ENCODE measurements at regions not wholly inside any gene's neighbourhood (a gene's known extent, or its start where the extent isn't known, plus 50 kb on each side); places are given as distances from the start of the nearest gene placed in this dataset.

- Histone ChIP-seq H3K27ac (no peak overlapping the region), H3K27me3 (no peaks in the 10 kb centered on the region), H3K4me1 (no peaks in the 10 kb centered on the region), H3K4me3 (no peak overlapping the region), H3K36me3 (no peaks in the 10 kb centered on the region), H3K9me3 (no peaks in the 10 kb centered on the region)
- DNase-seq, result no peak
- TF ChIP-seq CTCF (IDR thresholded peaks at IDR 0.05) (no peak), POLR2A (IDR thresholded peaks at IDR 0.05) (no peak)
Measured at GRCh38 chr14:59098377-59098776, 90.1 kb upstream of the DAAM1 start.

DNA sequence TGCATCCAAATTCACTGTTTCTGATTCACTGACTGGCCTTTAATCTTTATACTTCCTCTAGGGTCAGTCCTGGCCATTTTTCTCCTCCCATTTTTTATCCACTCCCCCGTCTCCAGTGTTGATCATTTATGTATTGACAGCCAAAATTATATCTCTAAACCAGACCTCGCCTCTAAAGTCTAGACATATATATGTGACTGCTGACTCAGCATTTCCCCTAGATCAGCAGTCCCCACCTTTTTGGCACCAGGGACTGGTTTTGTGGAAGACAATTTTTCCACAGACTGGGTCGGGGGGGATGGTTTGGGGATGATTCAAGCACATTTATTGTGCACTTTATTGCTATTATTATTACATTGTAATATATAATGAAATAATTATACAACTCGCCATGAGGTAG lies 88.3 kb upstream of the DAAM1 start:
- Histone ChIP-seq H3K27me3 (no peaks in the 10 kb centered on the region), H3K4me1 (no peaks in the 10 kb centered on the region), H3K4me3 (no peak overlapping the region), H3K9me3 (no peaks in the 10 kb centered on the region), H3K27ac (no peak overlapping the region), H3K36me3 (no peaks in the 10 kb centered on the region)
- no peak for DNase-seq
- TF ChIP-seq CTCF (IDR thresholded peaks at IDR 0.05), result no peak
- TF ChIP-seq POLR2A (IDR thresholded peaks at IDR 0.05), result no peak

DNA sequence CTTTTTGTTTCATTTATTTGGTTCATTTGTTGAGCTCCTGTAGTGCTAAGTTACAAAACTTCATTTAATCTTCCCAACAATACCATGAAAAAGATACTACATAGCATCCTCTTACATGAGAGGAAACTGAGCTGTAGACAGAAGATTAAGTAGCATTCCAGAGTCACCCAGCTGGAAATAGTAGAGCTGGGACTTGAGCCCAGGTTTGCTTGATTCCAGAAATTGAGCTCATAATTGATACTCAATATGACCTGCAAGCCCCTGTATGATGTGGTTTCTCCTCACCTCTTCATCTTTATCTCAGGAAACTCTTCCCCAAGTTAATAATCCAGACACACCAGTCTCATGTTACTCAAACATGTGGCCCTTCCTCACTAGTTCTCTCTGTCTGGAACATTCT lies 87.0 kb upstream of the DAAM1 start:
- Histone ChIP-seq H3K27me3 (no peaks in the 10 kb centered on the region), H3K4me3 (no peak overlapping the region), H3K27ac (no peak overlapping the region), H3K9me3 (no peaks in the 10 kb centered on the region), H3K36me3 (no peaks in the 10 kb centered on the region), H3K4me1 (no peaks in the 10 kb centered on the region)
- TF ChIP-seq CTCF (IDR thresholded peaks at IDR 0.05), result no peak
- TF ChIP-seq POLR2A (IDR thresholded peaks at IDR 0.05), result no peak
- no peak for DNase-seq

DNA sequence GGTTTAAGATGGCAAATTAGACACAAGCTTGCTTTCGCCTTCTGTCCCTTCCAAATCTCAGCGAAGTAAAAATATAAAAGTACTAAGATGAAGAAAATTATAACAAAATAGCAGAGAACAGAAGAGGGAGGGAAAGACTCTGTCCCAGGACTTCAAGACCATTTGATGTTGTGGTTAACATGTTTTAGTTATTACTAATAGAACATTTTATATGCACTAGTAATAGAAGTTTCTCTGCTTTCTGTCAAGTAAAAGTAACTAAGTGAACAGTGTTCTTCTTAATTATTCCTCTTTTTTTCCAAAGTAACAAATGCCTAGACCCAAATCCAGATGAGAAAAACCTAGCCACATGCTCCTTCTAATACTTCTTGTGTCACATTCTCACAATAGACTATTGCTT lies 85.1 kb upstream of the DAAM1 start:
- DNase-seq, result no peak
- H3K27me3 ChIP-seq, result no peaks in the 10 kb centered on the region
- TF ChIP-seq CTCF (IDR thresholded peaks at IDR 0.05) (no peak), POLR2A (IDR thresholded peaks at IDR 0.05) (no peak)
- H3K27ac ChIP-seq, result no peak overlapping the region
- no peak overlapping the region for H3K4me3 ChIP-seq
- H3K4me1 ChIP-seq, result no peaks in the 10 kb centered on the region
- no peaks in the 10 kb centered on the region for H3K9me3 ChIP-seq
- no peaks in the 10 kb centered on the region for H3K36me3 ChIP-seq

DNA sequence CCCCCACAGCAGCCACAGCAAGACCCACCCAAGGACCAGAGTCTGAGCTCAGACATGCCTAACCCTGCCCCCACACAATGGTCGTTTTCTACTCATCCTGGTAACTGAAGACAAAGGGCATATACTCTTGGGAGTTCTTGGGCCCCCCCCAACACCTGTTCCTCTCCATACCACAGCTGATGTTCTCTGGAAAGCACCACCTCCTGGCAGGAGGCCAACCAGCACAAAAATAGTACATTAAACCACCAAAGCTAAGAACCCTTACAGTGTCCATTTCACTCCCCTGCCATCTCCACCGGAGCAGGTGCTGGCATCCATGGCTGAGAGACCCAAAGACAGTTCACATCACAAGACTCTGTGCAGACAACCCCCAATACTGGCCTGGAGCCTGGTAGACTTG lies 80.6 kb upstream of the DAAM1 start:
- TF ChIP-seq POLR2A (IDR thresholded peaks at IDR 0.05) (no peak), CTCF (IDR thresholded peaks at IDR 0.05) (no peak)
- no peaks in the 10 kb centered on the region for H3K4me1 ChIP-seq
- H3K9me3 ChIP-seq, result no peaks in the 10 kb centered on the region
- no peaks in the 10 kb centered on the region for H3K36me3 ChIP-seq
- no peak overlapping the region for H3K4me3 ChIP-seq
- no peak overlapping the region for H3K27ac ChIP-seq
- H3K27me3 ChIP-seq, result no peaks in the 10 kb centered on the region
- DNase-seq, result peak in 2 of 3 donors; percentile 61 to 62

DNA sequence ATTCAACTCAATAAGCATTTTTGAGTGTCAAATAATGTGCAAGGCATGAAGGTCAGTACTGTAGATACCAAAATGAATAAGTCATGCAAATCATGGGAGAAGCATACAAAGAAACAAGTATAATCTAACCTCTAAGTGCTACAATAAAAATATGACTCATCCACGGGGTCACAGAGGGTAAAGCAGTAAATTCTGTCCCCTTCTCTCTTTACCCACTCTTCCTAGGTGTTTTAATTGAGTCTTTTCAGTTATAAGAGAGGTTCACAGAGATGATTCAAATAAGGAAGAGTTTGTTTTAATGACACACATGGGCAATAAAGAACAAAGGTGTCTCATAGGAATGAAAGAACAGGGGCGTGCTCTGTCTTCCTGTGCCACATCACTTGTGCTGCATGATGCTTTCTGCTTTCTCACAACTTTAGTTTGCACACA lies 71.5 kb upstream of the DAAM1 start:
- H3K4me3 ChIP-seq, result no peak overlapping the region
- H3K36me3 ChIP-seq, result no peaks in the 10 kb centered on the region
- no peaks in the 10 kb centered on the region for H3K27me3 ChIP-seq
- H3K9me3 ChIP-seq, result no peaks in the 10 kb centered on the region
- peak overlapping the region in 1 of 4 donors; percentile 35 for H3K27ac ChIP-seq
- peak in 1 of 3 donors; percentile 52 for DNase-seq
- peaks cover 0 to 7% (median 0%) of the 10 kb centered on the region in 4 donors for H3K4me1 ChIP-seq
- no peak for TF ChIP-seq CTCF (IDR thresholded peaks at IDR 0.05)
- no peak for TF ChIP-seq POLR2A (IDR thresholded peaks at IDR 0.05)

Measured in Peyer's patch (tissue), 4 donors.